ENCODE measurements at regions not wholly inside any gene's neighbourhood (a gene's known extent, or its start where the extent isn't known, plus 50 kb on each side); places are given as distances from the start of the nearest gene placed in this dataset.

DNA sequence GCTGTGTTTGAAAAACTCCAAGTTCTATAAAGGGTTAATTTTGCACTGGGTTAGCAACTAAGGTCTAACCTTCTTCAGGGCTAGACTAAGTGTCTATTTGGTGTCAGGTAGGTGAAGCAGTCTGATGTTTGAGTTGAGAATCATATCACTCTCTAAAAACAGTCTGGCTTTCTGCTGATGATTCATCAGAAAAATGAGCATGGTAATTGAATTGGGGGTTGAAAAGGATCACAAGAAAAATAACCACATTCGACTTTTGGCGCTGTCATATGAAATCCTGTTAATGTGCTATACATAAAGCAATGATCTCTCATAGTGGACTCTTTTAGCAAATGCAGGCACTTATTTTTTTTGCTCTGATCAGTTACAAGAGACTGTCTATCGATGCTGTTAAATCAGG, 242.2 kb upstream of the AZI2 start:
- Histone ChIP-seq H2AFZ (ENCODE audit: low read length) (no peak overlapping the region), H3K9ac (ENCODE audit: low read length) (no peak overlapping the region), H3K27ac (ENCODE audit: low read length) (no peak overlapping the region), H3F3A (ENCODE audit: insufficient read depth, low read length) (no peaks in the 10 kb centered on the region), H3K4me1 (ENCODE audit: low read length) (no peaks in the 10 kb centered on the region), H3K36me3 (replicated peaks; ENCODE audit: insufficient read depth, low read length) (no peaks in the 10 kb centered on the region), H4K20me1 (ENCODE audit: insufficient read depth, low read length) (no peaks in the 10 kb centered on the region), H3K79me2 (ENCODE audit: low read length) (no peaks in the 10 kb centered on the region), H3K9me3 (replicated peaks; ENCODE audit: insufficient read depth, low read length) (no peaks in the 10 kb centered on the region), H3K9me2 (replicated peaks; ENCODE audit: insufficient read depth, low read length) (no peaks in the 10 kb centered on the region), H3K4me3 (ENCODE audit: low read length) (no peak overlapping the region), H3K4me2 (ENCODE audit: low read depth, low read length) (no peak overlapping the region), H3K27me3 (replicated peaks; ENCODE audit: insufficient read depth, low read length) (no peaks in the 10 kb centered on the region)
- TF ChIP-seq, protein P1, sequence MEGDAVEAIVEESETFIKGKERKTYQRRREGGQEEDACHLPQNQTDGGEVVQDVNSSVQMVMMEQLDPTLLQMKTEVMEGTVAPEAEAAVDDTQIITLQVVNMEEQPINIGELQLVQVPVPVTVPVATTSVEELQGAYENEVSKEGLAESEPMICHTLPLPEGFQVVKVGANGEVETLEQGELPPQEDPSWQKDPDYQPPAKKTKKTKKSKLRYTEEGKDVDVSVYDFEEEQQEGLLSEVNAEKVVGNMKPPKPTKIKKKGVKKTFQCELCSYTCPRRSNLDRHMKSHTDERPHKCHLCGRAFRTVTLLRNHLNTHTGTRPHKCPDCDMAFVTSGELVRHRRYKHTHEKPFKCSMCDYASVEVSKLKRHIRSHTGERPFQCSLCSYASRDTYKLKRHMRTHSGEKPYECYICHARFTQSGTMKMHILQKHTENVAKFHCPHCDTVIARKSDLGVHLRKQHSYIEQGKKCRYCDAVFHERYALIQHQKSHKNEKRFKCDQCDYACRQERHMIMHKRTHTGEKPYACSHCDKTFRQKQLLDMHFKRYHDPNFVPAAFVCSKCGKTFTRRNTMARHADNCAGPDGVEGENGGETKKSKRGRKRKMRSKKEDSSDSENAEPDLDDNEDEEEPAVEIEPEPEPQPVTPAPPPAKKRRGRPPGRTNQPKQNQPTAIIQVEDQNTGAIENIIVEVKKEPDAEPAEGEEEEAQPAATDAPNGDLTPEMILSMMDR (IDR thresholded peaks at IDR 0.05; ENCODE audit: low read length) = no peak
- TF ChIP-seq EZH2phosphoT487 (IDR thresholded peaks at IDR 0.05; ENCODE audit: low read length) (no peak), EZH2 (optimal IDR thresholded peaks at IDR 0.05; ENCODE audit: low read depth, low read length) (no peak)
- no peak for DNase-seq

GRCh38 chr3:28595372-28595771, 246.7 kb upstream of the AZI2 start:
- no peak overlapping the region for H2AFZ ChIP-seq (ENCODE audit: low read length)
- H3K79me2 ChIP-seq (ENCODE audit: low read length) = no peaks in the 10 kb centered on the region
- TF ChIP-seq EZH2 (optimal IDR thresholded peaks at IDR 0.05; ENCODE audit: low read depth, low read length) (no peak), EZH2phosphoT487 (IDR thresholded peaks at IDR 0.05; ENCODE audit: low read length) (no peak)
- no peak overlapping the region for H3K27ac ChIP-seq (ENCODE audit: low read length)
- no peak overlapping the region for H3K4me3 ChIP-seq (ENCODE audit: low read length)
- H3F3A ChIP-seq (ENCODE audit: insufficient read depth, low read length) = no peaks in the 10 kb centered on the region
- no peaks in the 10 kb centered on the region for H3K27me3 ChIP-seq (replicated peaks; ENCODE audit: insufficient read depth, low read length)
- no peak overlapping the region for H3K9ac ChIP-seq (ENCODE audit: low read length)
- H3K4me2 ChIP-seq (ENCODE audit: low read depth, low read length) = no peak overlapping the region
- no peak for DNase-seq
- no peaks in the 10 kb centered on the region for H3K4me1 ChIP-seq (ENCODE audit: low read length)
- no peaks in the 10 kb centered on the region for H4K20me1 ChIP-seq (ENCODE audit: insufficient read depth, low read length)
- no peaks in the 10 kb centered on the region for H3K36me3 ChIP-seq (replicated peaks; ENCODE audit: insufficient read depth, low read length)
- H3K9me3 ChIP-seq (replicated peaks; ENCODE audit: insufficient read depth, low read length) = no peaks in the 10 kb centered on the region
- H3K9me2 ChIP-seq (replicated peaks; ENCODE audit: insufficient read depth, low read length) = no peaks in the 10 kb centered on the region

- no peak for TF ChIP-seq EZH2phosphoT487 (IDR thresholded peaks at IDR 0.05; ENCODE audit: low read length)
- TF ChIP-seq, protein P1 (IDR thresholded peaks at IDR 0.05; ENCODE audit: low read length) = no peak
- TF ChIP-seq EZH2 (optimal IDR thresholded peaks at IDR 0.05; ENCODE audit: low read depth, low read length) = no peak
- H3K27ac ChIP-seq (ENCODE audit: low read length) = no peak overlapping the region
- no peaks in the 10 kb centered on the region for H4K20me1 ChIP-seq (ENCODE audit: insufficient read depth, low read length)
- no peaks in the 10 kb centered on the region for H3K79me2 ChIP-seq (ENCODE audit: low read length)
- H3K4me3 ChIP-seq (ENCODE audit: low read length) = no peak overlapping the region
- no peaks in the 10 kb centered on the region for H3K9me3 ChIP-seq (replicated peaks; ENCODE audit: insufficient read depth, low read length)
- H2AFZ ChIP-seq (ENCODE audit: low read length) = no peak overlapping the region
- H3K36me3 ChIP-seq (replicated peaks; ENCODE audit: insufficient read depth, low read length) = no peaks in the 10 kb centered on the region
- H3F3A ChIP-seq (ENCODE audit: insufficient read depth, low read length) = no peaks in the 10 kb centered on the region
- no peaks in the 10 kb centered on the region for H3K27me3 ChIP-seq (replicated peaks; ENCODE audit: insufficient read depth, low read length)
- no peaks in the 10 kb centered on the region for H3K9me2 ChIP-seq (replicated peaks; ENCODE audit: insufficient read depth, low read length)
- H3K4me2 ChIP-seq (ENCODE audit: low read depth, low read length) = no peak overlapping the region
- no peak for DNase-seq
- H3K4me1 ChIP-seq (ENCODE audit: low read length) = no peaks in the 10 kb centered on the region
- no peak overlapping the region for H3K9ac ChIP-seq (ENCODE audit: low read length)
Observed at GRCh38 chr3:28597452-28597851, 248.8 kb upstream of the AZI2 start.

DNA sequence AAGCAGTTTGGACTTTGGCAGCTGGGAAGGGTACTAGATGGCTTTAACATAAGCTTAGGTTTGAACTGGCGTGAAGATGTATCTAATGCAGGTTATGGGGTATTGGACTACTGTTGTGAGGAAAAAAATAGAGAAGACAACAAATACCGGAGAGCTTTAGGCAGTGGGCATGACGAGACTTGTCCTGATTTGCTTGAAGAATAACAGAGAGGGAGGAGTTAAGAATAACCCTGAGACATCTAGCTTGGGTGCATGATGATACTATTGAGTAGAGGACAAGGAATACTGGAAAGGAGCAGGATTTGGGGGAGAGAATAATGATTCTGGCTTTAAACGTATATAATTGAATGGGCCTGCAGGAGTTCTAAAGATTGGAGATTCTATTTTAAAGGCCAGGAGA, 249.5 kb upstream of the AZI2 start:
- H3K79me2 ChIP-seq (ENCODE audit: low read length) = no peaks in the 10 kb centered on the region
- no peaks in the 10 kb centered on the region for H3F3A ChIP-seq (ENCODE audit: insufficient read depth, low read length)
- H3K9ac ChIP-seq (ENCODE audit: low read length) = no peak overlapping the region
- H3K4me3 ChIP-seq (ENCODE audit: low read length) = no peak overlapping the region
- H3K27me3 ChIP-seq (replicated peaks; ENCODE audit: insufficient read depth, low read length) = no peaks in the 10 kb centered on the region
- H2AFZ ChIP-seq (ENCODE audit: low read length) = no peak overlapping the region
- no peaks in the 10 kb centered on the region for H3K4me1 ChIP-seq (ENCODE audit: low read length)
- no peaks in the 10 kb centered on the region for H3K36me3 ChIP-seq (replicated peaks; ENCODE audit: insufficient read depth, low read length)
- TF ChIP-seq, protein P1 (IDR thresholded peaks at IDR 0.05; ENCODE audit: low read length) = no peak
- TF ChIP-seq EZH2phosphoT487 (IDR thresholded peaks at IDR 0.05; ENCODE audit: low read length) = no peak
- TF ChIP-seq EZH2 (optimal IDR thresholded peaks at IDR 0.05; ENCODE audit: low read depth, low read length) = no peak
- no peak for DNase-seq
- H3K9me3 ChIP-seq (replicated peaks; ENCODE audit: insufficient read depth, low read length) = no peaks in the 10 kb centered on the region
- no peak overlapping the region for H3K27ac ChIP-seq (ENCODE audit: low read length)
- no peaks in the 10 kb centered on the region for H4K20me1 ChIP-seq (ENCODE audit: insufficient read depth, low read length)
- H3K4me2 ChIP-seq (ENCODE audit: low read depth, low read length) = no peak overlapping the region
- H3K9me2 ChIP-seq (replicated peaks; ENCODE audit: insufficient read depth, low read length) = no peaks in the 10 kb centered on the region

Measured in MM.1S (cell line).